ENCODE measurements at regions not wholly inside any gene's neighbourhood (a gene's known extent, or its start where the extent isn't known, plus 50 kb on each side); places are given as distances from the start of the nearest gene placed in this dataset.

- Histone ChIP-seq H3K9me2 (ENCODE audit: insufficient read depth) (no peaks in the 10 kb centered on the region), H3K27me3 (ENCODE audit: insufficient read depth, low read length) (no peaks in the 10 kb centered on the region), H3K4me1 (ENCODE audit: control insufficient read depth in 1 of 2, insufficient read depth in 2 of 2, low read length in 2 of 2) (no peaks in the 10 kb centered on the region), H3K9ac (ENCODE audit: low read length) (no peak overlapping the region), H3K4me2 (ENCODE audit: low read length) (no peak overlapping the region), H4K20me1 (ENCODE audit: insufficient read depth) (no peaks in the 10 kb centered on the region), H3K4me3 (replicated peaks in 1 of 2; ENCODE audit: low read depth in 1 of 2, low read length in 2 of 2) (no peak overlapping the region), H3K36me3 (ENCODE audit: control insufficient read depth in 1 of 2, insufficient read depth in 2 of 2, low read length in 2 of 2) (no peaks in the 10 kb centered on the region), H2AFZ (ENCODE audit: low read depth, low read length, poor library complexity, severe bottlenecking) (no peak overlapping the region), H3K9me3 (ENCODE audit: control insufficient read depth in 1 of 2, insufficient read depth in 1 of 2, low read depth in 1 of 2, low read length in 2 of 2) (no peaks in the 10 kb centered on the region), H3K27ac (ENCODE audit: low read depth, low read length) (no peak overlapping the region), H3K79me2 (ENCODE audit: insufficient read depth, low read length) (no peaks in the 10 kb centered on the region)
- ChIA-PET CTCF (no interaction called here), RAD21 (ENCODE audit: low non-redundant PET in 1 of 2, low total read pairs in 2 of 2, uncharacterized antibody in 2 of 2, unreplicated experiment in 2 of 2) (no interaction called here), POLR2A (no interaction called here)
- TF ChIP-seq FOSL1 (IDR thresholded peaks at IDR 0.05; ENCODE audit: low read depth) (no peak), ZFX (IDR thresholded peaks at IDR 0.05) (no peak), POLR2AphosphoS5 (IDR thresholded peaks at IDR 0.05; ENCODE audit: low read depth, low read length) (no peak), MAX (IDR thresholded peaks at IDR 0.05) (no peak), CBX3 (IDR thresholded peaks at IDR 0.05; ENCODE audit: low read depth) (no peak), ELF1 (IDR thresholded peaks at IDR 0.05; ENCODE audit: borderline replicate concordance, low read depth) (no peak), SRF (IDR thresholded peaks at IDR 0.05; ENCODE audit: low read depth) (no peak), CTCF (IDR thresholded peaks at IDR 0.05 in 2 of 3, conservative IDR thresholded peaks at IDR 0.05 in 1 of 3; ENCODE audit: borderline replicate concordance in 1 of 3, insufficient read depth in 1 of 3, low read depth in 2 of 3, low read length in 2 of 3) (no peak), REST (IDR thresholded peaks at IDR 0.05; ENCODE audit: low read depth) (no peak), TCF7L2 (IDR thresholded peaks at IDR 0.05; ENCODE audit: borderline replicate concordance, extremely low read depth, insufficient read depth, insufficient read length) (no peak), CEBPB (IDR thresholded peaks at IDR 0.05; ENCODE audit: low read depth) (no peak), EZH2 (IDR thresholded peaks at IDR 0.05) (no peak), JUND (IDR thresholded peaks at IDR 0.05) (no peak), RAD21 (IDR thresholded peaks at IDR 0.05; ENCODE audit: low read depth) (no peak), EGR1 (IDR thresholded peaks at IDR 0.05; ENCODE audit: low read depth) (no peak), POLR2A (IDR thresholded peaks at IDR 0.05; ENCODE audit: borderline replicate concordance, extremely low read depth, insufficient read depth, insufficient read length) (no peak), SP1 (IDR thresholded peaks at IDR 0.05; ENCODE audit: low read depth) (no peak), ATF3 (IDR thresholded peaks at IDR 0.05) (no peak), SIN3A (IDR thresholded peaks at IDR 0.05; ENCODE audit: low read depth) (no peak), YY1 (IDR thresholded peaks at IDR 0.05; ENCODE audit: extremely low read depth, insufficient replicate concordance, low read depth, low read length) (no peak)
- intact Hi-C loops (cut with micrococcal nuclease) = loop anchor here (5.0 kb wide), 1 partner anchor 271 kb away; no protein-coding TSS in a partner anchor
- DNase-seq (ENCODE audit: low read depth, low spot score) (no peak), ATAC-seq (no peak)
- no TSS peak for BruUV-seq (replicated peaks)
These were observed 186.2 kb upstream of the MEX3C start for GRCh38 chr18:51383711-51384110.

Data from HCT116 (cell line).